HG03378 (cell line): ENCODE measurements at regions not wholly inside any gene's neighbourhood (a gene's known extent, or its start where the extent isn't known, plus 50 kb on each side); places are given as distances from the start of the nearest gene placed in this dataset.
"Not testable (repeated sequence)": the region's sequence is repeated elsewhere in the genome, so short reads cannot be mapped to it uniquely, and the experiment has no call there.

Experiments used
- ATAC-seq: cut with Tn5 transposase; IDR thresholded peaks from one replicate; pipeline ENCODE4 v1.9.1; 2021; ENCODE audit warnings: mild to moderate bottlenecking, moderate library complexity; ENCODE audit not compliant: unreplicated experiment

DNA sequence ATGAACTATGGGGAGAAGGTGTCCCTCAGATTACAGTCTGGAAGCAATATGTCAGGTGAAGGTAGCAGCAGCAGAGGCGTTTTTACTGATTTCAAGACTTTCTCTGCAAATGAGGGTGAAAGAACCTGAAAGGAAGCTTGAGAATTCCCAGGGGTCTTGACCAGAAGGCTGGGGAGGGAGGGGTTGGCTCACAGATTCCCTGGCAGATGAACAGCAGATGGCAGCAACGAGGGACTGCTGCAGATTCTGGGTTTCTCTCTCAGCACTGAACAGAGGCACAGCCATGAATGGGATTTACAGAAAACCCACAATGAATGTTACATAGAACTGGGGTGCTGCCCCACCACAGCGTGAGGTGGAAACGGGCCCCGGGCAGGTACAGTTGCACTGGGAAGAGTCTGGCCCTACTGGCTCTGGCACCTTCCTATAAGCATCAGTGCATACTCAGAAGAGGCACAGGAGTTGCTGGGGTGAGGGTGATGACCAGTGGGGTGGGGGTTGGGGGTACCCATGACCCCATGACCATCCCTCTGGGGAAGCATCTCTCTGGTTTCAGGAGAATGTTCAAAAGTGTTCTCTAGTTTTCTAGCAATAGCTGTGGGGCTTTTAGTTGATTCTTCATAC, 317.8 kb downstream of the SH2D4B start:
- ATAC-seq, result peak; percentile 61

DNA sequence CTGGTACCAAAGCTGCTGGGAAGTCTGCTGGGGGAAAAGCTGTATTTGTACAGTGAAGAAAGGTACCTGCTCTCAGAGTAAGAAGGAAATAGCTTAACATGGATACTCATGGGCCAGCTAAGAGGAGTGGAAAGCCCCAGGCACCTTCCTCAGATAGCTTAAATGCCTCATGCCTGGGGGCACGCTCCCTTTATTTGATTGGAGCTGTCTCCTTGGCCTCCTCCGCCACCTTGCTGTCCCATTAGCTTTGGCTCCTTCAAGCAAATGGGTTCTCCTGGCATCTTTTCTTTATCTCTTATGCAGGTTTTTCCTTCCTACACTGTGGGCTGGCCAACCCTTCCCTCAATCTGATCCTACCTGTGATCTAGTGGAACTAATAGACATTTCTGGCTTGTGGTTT, 318.5 kb downstream of the SH2D4B start:
- ATAC-seq, result no peak

DNA sequence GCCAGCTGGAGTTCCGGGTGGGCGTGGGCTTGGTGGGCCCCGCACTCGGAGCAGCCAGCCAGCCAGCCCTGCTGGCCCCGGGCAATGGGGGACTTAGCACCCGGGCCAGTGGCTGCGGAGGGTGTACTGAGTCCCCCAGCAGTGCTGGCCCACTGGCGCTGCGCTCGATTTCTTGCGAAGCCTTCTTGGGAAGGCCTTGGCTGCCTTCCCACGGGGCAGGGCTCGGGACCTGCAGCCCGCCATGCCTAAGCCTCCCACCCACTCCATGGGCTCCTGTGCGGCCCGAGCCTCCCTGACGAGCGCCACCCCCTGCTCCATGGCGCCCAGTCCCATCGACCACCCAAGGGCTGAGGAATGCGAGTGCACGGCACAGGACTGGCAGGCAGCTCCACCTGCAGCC, 321.6 kb downstream of the SH2D4B start:
- ATAC-seq, result not testable (repeated sequence)

DNA sequence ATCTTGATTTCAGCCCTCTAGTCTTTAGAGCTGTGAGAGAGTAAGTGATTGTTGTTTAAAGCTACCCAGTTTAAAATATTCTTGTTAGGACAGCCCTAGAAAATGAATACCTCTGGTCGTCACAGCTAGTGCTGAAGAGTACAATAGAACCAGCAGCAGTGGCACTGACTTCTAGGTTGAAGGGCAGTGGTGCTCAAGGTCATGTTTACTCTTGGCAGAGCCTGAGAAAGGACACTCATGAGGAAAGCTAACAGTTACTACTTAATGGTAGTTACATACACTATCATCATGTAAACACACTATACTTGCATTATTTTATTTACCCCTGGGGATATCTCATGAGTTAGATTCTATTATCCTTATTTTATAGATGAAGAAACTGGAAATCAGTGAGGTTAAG, 323.0 kb downstream of the SH2D4B start:
- no peak for ATAC-seq

DNA sequence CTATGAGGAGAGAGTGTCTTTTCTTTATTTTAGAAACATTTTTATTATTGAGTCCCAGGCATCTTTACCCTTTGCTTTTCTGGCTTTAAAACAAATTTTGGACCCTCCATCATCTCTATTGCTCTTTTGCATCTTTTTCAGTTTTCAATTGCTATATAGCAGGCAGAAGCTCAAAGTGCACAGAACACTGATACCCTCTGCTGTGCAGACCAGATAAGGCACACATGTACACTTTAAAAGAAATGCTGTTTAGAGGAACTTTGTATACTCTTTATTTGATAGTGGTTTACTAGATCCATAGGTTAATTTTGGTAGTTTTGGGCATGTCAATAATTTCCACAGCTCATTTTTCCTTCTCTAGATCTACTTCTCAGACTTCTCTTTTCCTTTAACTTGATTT, 324.2 kb downstream of the SH2D4B start:
- no peak for ATAC-seq

DNA sequence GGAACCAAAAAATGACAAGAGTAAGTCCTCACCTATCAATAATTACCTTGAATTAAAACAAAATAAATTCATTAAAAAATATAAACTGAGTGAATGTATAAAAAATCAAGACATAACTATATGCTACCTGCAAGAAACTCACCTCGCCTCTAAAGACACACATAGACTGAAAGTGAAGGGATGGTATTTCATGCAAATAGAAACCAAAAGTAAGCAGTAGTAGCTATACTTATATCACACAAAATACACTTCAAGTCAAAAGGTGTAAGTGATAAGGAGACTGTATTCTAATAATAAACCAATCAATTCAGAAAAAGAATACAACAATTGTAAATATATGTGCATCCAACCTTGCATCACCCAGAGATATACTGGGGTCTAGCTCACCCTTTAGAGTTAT, 332.6 kb downstream of the SH2D4B start:
- peak; percentile 91 for ATAC-seq

DNA sequence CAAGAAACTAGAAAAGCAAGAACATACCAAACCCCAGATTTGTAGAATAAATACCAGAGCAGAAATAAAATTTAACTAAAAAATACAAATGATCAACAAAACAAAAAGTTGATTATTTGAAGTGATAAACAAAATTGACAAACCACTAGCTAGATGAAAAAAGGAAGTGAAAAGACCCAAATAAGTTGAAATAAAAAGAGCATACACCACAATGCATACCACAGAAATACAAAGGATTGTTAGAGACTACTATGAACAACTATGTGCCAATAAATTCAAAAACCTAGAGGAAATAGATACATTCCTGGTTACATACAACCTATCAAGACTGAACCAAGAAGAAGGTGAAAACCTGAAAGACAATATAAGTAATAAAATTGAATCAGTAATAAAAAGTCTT, 333.4 kb downstream of the SH2D4B start:
- ATAC-seq, result peak; percentile 70

DNA sequence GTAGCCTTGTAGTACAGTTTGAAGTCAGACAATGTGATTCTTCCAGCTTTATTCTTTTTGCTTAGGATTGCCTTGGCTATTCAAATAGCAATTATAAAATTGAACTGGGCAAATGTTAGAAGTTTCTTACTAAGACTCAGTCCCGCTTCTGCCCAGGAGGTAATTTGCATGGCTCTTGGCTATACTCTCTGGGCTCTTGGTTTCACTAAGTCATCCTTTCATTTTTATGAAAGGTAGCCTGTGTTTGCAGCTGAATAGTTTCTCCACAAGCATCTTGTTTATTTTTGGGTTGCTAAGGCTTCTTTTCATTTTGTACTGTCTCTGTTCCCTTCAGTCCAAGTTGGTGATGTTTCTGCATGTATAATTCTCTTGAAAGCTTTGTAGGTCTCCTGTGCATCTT, 340.6 kb downstream of the SH2D4B start:
- no peak for ATAC-seq

DNA sequence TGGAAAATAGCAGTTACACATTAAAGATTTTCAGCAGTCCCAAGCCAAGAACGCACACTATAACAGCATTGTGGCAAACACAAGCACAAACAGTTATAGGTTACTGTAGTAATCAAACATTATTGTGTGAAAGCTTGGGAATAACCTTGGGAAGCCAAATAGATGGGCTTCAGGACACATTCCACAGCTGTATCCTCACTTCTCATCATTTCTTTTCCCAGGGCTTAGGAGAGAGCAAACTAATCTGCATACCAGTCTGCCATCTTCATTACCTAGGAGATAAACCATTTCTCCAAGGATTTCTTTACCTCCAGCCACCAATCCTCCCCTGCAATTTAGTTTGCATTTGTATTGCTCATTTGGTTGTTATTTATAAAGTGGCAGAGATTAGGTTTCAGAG, 352.4 kb downstream of the SH2D4B start:
- ATAC-seq, result no peak

DNA sequence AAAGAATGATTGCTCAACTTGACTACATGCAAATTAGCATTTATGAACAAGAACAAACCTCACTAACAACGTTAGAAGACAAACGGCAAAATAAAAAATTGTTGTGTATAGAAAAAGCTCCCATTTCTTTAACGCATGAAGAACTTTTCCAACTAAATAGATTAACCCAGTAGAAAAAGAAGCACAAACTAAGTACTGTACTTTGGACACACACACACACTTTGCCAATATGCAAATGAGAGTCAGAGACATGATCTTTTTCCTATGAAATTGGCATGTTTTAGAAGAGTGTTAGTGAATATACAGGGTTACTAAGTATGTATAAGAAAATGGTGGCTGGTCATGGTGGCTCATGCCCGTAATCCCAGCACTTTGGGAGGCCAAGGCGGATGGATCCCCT, 355.6 kb downstream of the SH2D4B start:
- no peak for ATAC-seq

DNA sequence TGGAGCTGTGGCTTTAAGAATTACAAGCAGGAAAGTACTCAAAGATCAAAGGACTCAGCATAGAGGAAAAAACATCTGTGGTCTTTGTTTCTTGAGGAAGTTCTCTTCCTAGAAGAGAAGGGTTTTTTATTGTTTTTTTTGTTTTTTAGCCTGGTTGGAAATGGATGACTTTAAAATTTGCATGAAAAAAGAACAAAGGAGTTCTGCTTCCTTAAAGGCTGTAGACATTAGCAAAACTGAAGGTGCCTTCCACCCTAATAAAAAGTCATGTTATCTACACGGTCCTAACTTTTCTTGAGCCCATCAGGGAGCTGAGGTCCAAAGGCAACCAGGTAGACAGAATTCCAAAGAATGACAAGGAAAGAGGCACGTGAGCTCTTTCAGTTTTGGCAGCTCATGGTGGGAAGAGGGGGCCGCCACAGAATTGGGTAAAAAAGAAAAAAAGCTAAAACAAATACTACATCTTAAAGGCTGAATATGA, 356.6 kb downstream of the SH2D4B start:
- ATAC-seq, result no peak

DNA sequence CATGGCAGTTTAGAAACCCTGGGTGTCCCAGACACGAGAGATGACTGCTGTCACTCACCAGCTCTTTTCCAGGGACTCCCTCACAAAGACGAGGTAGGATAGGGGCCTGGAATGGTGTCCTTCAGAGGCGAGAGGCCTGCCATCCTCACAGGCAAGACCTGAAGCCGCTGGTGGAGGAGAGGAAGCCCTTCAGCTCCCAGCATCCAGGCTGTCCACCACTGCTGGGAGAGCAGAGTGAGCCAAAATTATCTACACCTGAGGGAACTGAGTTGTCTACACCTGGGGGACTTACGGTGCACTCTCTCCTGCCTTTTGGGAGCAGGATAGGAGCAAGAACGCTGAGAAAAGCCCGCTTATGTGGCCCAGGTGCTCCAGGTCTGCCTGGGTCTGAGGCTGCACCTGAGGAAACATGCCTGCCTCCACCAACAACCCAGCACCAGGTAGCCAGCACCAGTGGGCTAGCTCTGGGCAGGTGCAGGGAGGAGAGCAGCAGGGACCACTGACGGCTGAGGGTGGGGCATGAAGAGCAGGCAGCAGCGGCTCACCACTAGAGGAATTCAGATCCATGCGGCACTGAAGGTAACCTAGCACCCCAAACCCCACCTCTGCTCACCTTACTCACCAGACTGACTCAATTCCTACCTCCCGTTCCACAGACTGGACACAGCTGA, 357.2 kb downstream of the SH2D4B start:
- no peak for ATAC-seq

DNA sequence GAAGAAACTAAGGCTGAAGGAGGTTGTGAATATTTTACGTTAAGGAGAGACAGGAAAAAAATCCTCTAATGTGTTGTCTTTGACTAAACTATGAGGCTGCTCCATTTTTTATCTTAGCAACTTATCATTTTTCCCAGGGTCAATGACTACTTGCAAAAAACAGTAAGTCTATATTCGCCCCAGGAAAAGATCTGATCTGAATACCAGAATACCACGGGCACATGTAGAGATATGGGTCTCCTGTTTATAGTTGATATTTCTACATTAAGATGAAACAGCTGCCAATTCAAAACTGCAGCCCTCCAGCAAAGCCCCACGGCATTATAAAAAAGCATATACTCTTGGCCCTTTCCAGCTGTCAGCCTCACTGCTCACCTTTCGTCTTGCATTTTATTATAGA, 358.4 kb downstream of the SH2D4B start:
- ATAC-seq, result no peak

DNA sequence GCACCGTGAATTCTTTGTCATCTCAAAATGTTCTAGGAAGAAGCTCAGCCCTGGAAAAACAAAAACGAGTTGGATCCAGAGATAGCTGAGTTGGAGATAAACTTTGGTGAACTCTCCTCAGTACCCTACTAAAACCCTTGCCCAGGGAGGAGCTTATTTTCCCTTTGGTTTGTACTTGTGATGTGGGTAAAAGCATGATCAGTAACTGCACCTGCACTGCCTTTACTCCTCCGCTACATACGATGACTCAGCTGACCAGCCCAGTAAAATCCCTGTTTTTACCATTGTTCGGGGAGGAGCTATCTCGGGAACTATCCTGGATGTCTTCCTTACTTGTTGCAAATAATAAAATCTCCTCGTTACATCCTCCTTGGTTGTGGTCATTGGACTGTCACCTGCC, 359.3 kb downstream of the SH2D4B start:
- no peak for ATAC-seq

DNA sequence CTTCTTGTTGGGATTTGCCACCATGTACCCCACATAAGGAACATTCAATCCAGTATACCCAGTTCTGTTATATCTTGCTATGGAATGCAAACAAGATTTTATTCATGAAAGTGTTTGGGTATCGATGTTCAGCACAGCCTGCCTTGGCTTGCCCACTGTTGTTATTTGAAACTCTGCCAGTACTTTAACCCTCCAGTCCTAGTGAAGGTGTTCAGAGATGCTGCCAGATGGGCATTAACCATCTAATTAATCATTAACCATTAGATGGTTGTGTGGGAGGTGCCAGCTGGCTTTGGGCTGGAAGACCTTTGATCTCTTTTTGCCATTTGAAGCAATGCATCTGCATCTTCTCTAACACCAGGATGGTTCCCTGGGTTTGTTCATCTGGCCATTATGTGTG, 363.0 kb downstream of the SH2D4B start:
- ATAC-seq, result no peak

DNA sequence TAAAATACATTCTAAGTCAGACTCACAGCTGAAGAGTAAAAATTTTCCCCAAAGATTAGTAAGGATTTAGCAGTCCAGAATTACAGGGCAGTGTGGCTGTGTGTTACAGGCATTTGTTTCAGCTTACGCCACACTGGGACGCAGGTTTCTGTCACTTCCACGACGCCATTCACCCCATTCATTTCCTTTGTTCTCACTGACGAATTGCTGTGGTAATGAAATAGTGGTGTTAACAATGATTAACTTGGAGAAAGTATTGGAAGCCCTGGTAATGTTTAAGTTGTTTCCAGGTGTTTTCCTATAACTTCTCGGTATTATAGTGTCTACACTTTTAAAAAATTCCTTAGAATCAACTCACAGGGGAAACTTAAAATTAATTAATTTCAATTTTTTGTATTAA, 370.9 kb downstream of the SH2D4B start:
- no peak for ATAC-seq

DNA sequence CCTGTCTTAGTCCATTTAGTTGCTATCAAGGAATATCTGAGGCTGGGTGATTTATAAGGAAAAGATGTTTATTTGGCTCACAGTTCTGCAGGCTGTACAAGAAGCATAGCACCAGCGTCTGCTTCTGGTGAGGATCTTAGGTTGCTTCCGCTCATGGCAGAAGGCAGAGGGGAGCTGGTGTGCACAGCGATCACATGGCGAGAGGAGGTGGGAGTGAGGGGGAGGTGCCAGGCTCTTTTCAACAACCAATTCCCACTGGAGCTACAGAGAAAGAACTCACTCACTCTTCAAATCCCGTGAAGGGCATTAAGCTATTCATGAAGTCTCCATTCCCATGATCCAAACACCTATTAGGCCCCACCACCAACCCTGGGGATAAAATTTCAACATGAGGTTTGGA, 371.6 kb downstream of the SH2D4B start:
- no peak for ATAC-seq

DNA sequence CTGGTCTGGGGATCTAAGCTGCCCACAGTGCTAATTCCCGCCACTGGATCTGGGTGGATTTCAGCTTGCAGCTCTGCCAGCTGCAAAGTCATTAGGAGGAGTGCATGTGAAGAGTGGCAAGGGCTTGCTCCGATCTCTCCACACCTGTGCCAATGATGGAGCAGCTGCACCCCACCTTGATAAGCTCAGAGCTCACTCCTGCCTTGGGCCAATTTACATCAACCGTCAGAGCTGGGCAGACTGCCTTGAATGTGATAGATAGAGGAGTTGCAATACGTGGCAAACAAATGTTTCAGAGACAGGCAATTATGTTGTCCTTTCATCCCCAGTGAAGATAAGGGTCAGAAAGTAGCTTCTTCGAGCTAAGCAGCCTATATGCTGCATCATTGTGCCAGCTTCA, 379.9 kb downstream of the SH2D4B start:
- no peak for ATAC-seq

DNA sequence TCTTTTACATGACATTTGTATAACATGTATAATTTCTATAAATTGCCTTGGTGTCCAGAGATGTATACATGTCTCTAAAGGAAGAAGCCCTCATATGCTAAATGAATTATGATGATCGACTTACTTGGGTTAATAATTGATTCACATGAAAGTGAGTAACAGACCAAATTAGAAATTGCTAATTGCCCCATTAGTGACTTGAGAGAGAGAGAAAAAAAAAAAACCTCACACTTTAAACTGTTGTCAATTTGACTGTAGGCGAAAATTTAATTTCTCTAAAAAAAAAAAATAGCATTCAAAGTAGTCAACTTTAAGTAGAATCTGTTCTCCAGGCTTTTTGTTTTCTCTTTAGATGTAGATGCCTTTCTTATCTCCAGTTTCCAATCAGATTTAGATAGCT, 383.3 kb downstream of the SH2D4B start:
- ATAC-seq, result no peak

DNA sequence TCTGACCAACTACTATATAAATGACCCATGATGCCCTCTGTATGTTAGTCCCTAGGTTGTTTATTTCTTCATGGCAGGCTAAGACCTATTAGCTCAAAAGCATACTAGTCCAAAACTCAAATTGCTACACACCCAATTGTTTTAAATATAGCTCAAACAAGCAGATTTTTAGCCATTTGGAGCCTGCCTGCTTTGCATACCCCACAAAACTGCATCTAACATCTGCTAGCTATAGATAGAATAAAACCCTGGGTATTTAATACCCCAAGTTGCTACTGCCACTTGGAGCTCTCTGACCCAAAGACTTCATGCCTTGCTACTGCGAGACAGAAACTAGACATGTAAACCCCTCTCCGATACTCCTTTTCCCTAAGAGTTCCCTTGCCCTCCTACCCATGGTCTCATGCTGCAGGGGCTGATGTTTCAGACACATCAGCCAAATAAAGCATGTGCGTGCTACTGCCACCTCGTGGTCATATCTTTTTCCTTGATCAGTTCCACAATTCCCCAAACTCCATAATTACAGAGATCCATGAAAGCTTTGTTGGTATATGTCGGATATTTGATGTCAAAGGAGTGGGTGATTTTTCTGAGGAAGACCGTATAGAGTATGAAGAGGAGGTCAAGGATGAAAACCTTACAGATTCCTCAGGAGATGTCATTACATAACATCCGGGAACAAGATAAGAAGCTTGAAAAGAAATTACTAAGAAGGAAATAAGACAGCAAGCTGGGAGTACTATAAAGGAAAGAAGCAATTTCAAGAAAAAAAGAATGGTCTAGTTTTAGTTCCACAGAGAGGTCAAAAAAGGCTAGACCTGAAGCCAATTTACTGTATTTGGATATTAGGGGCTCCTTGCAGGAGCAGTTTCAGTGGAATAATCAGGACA, 386.6 kb downstream of the SH2D4B start:
- no peak for ATAC-seq

DNA sequence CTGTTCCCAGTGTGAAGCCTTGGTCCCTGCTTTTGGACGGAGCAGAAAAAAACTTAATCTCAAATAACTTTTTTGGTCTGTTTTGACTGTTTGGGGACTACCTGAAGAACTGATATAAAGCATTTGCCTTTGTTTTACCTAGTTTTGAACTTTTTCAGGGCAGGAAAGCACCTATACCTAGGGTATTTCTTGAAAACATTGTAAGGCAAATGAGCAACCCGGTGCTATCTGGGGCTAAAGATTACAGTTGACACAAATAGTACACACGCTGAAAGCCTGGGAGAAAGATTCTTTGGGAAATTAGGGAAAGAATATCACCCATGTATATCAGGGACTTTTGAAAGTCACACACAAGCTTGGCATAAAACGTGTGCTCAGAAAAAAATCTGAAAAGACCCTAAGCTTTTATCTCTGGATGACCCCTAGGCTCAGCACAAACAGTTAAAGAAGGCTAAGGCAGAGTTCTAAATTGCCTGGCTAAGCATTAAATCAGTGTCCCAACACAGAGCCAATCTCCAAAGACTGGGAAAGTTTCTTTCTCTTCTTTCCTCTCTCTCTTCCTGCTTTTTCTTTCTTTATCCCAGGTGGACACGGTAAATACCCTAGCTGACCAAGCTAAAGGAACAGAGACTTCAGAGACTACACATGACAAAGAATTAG, 389.8 kb downstream of the SH2D4B start:
- no peak for ATAC-seq
